ENCODE measurements at regions not wholly inside any gene's neighbourhood (a gene's known extent, or its start where the extent isn't known, plus 50 kb on each side); places are given as distances from the start of the nearest gene placed in this dataset.

GRCh38 chr5:2565147-2565546, 186.3 kb downstream of the IRX2 start:
- no peaks in the 10 kb centered on the region for H3K9me3 ChIP-seq (ENCODE audit: insufficient read depth, low read length)
- H3K27me3 ChIP-seq (ENCODE audit: low read length): no peaks in the 10 kb centered on the region
- no peaks in the 10 kb centered on the region for H3F3A ChIP-seq (ENCODE audit: insufficient read depth)
- H3K36me3 ChIP-seq (ENCODE audit: low read length): no peaks in the 10 kb centered on the region
- H3K9me2 ChIP-seq (replicated peaks; ENCODE audit: insufficient read depth, low read length): no peaks in the 10 kb centered on the region
- no peak overlapping the region for H3K4me2 ChIP-seq (ENCODE audit: low read depth, low read length, poor library complexity, severe bottlenecking)
- no peaks in the 10 kb centered on the region for H3K79me2 ChIP-seq (ENCODE audit: insufficient read depth, low read length)
- no peak for TF ChIP-seq EZH2phosphoT487 (conservative IDR thresholded peaks at IDR 0.05; ENCODE audit: low read length)
- TF ChIP-seq, protein P1, sequence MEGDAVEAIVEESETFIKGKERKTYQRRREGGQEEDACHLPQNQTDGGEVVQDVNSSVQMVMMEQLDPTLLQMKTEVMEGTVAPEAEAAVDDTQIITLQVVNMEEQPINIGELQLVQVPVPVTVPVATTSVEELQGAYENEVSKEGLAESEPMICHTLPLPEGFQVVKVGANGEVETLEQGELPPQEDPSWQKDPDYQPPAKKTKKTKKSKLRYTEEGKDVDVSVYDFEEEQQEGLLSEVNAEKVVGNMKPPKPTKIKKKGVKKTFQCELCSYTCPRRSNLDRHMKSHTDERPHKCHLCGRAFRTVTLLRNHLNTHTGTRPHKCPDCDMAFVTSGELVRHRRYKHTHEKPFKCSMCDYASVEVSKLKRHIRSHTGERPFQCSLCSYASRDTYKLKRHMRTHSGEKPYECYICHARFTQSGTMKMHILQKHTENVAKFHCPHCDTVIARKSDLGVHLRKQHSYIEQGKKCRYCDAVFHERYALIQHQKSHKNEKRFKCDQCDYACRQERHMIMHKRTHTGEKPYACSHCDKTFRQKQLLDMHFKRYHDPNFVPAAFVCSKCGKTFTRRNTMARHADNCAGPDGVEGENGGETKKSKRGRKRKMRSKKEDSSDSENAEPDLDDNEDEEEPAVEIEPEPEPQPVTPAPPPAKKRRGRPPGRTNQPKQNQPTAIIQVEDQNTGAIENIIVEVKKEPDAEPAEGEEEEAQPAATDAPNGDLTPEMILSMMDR (IDR thresholded peaks at IDR 0.05; ENCODE audit: insufficient read depth, low read length, poor library complexity, severe bottlenecking): no peak
- H3K27ac ChIP-seq (ENCODE audit: low read depth, low read length): no peak overlapping the region
- H4K20me1 ChIP-seq (ENCODE audit: low read depth, low read length): no peaks in the 10 kb centered on the region
- no peak overlapping the region for H2AFZ ChIP-seq (ENCODE audit: low read depth, low read length, severe bottlenecking)
- no peak overlapping the region for H3K4me3 ChIP-seq (ENCODE audit: insufficient read depth, low read length, poor library complexity, severe bottlenecking)
- H3K9ac ChIP-seq (ENCODE audit: low read length): no peak overlapping the region

DNA sequence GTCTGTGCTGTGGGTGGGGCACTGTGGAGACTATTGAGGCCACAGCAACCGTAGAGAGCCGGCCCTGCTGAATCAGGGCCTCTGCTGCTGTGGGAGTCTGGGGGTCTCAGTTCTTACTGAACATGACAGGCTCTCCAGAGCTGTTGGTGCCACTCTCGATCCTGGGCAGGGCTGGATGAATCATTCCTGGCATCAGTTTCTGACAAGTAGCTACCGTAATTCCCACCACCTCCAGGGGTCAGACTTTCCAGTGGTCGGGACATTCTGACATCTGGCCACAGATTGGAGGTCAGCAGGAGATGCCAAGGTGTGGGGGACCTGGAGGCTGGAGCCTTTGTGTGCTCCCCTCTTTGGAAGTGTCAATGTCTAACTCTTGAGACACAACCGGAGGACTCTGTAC, 188.4 kb downstream of the IRX2 start:
- Histone ChIP-seq H3K4me2 (ENCODE audit: low read depth, low read length, poor library complexity, severe bottlenecking) (no peak overlapping the region), H3K9ac (ENCODE audit: low read length) (no peak overlapping the region), H3K9me3 (ENCODE audit: insufficient read depth, low read length) (no peaks in the 10 kb centered on the region), H3K4me3 (ENCODE audit: insufficient read depth, low read length, poor library complexity, severe bottlenecking) (no peak overlapping the region), H4K20me1 (ENCODE audit: low read depth, low read length) (no peaks in the 10 kb centered on the region), H3F3A (ENCODE audit: insufficient read depth) (no peaks in the 10 kb centered on the region), H3K9me2 (replicated peaks; ENCODE audit: insufficient read depth, low read length) (no peaks in the 10 kb centered on the region), H3K27me3 (ENCODE audit: low read length) (no peaks in the 10 kb centered on the region), H2AFZ (ENCODE audit: low read depth, low read length, severe bottlenecking) (no peak overlapping the region), H3K27ac (ENCODE audit: low read depth, low read length) (no peak overlapping the region), H3K36me3 (ENCODE audit: low read length) (no peaks in the 10 kb centered on the region), H3K79me2 (ENCODE audit: insufficient read depth, low read length) (no peaks in the 10 kb centered on the region)
- TF ChIP-seq, protein P1 (IDR thresholded peaks at IDR 0.05; ENCODE audit: insufficient read depth, low read length, poor library complexity, severe bottlenecking): no peak
- TF ChIP-seq EZH2phosphoT487 (conservative IDR thresholded peaks at IDR 0.05; ENCODE audit: low read length): no peak

- H3K27me3 ChIP-seq (ENCODE audit: low read length): no peaks in the 10 kb centered on the region
- no peaks in the 10 kb centered on the region for H3F3A ChIP-seq (ENCODE audit: insufficient read depth)
- no peaks in the 10 kb centered on the region for H3K9me3 ChIP-seq (ENCODE audit: insufficient read depth, low read length)
- H3K9me2 ChIP-seq (replicated peaks; ENCODE audit: insufficient read depth, low read length): no peaks in the 10 kb centered on the region
- H3K79me2 ChIP-seq (ENCODE audit: insufficient read depth, low read length): no peaks in the 10 kb centered on the region
- H2AFZ ChIP-seq (ENCODE audit: low read depth, low read length, severe bottlenecking): no peak overlapping the region
- no peak overlapping the region for H3K4me2 ChIP-seq (ENCODE audit: low read depth, low read length, poor library complexity, severe bottlenecking)
- no peak overlapping the region for H3K4me3 ChIP-seq (ENCODE audit: insufficient read depth, low read length, poor library complexity, severe bottlenecking)
- no peak for TF ChIP-seq EZH2phosphoT487 (conservative IDR thresholded peaks at IDR 0.05; ENCODE audit: low read length)
- TF ChIP-seq, protein P1 (IDR thresholded peaks at IDR 0.05; ENCODE audit: insufficient read depth, low read length, poor library complexity, severe bottlenecking): no peak
- no peak overlapping the region for H3K9ac ChIP-seq (ENCODE audit: low read length)
- H3K36me3 ChIP-seq (ENCODE audit: low read length): no peaks in the 10 kb centered on the region
- no peak overlapping the region for H3K27ac ChIP-seq (ENCODE audit: low read depth, low read length)
- H4K20me1 ChIP-seq (ENCODE audit: low read depth, low read length): no peaks in the 10 kb centered on the region
Measured at GRCh38 chr5:2562036-2562435, 189.4 kb downstream of the IRX2 start.
